GM19397 (cell line): ENCODE measurements at regions not wholly inside any gene's neighbourhood (a gene's known extent, or its start where the extent isn't known, plus 50 kb on each side); places are given as distances from the start of the nearest gene placed in this dataset.

Experiments
- ATAC-seq: cut with Tn5 transposase; IDR thresholded peaks from one replicate; pipeline ENCODE4 v1.9.1; 2021; ENCODE audit warnings: mild to moderate bottlenecking, moderate library complexity; ENCODE audit not compliant: unreplicated experiment

DNA sequence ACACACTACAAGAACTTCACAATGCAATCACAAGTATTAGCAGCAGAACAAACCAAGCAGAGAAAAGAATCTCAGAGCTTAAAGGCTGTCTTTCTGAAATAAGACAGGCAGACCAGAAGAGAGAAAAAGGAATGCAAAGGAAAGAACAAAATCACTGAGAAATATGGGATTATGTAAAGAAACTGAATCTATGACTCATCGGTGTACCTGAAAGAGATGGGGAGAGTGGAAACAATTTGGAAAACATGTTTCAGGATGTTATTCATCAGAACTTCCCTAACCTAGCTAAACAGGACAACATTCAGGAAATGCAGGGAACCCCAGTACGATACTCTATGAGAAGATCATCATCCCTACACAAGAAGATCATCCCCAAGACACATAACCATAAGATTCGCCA lies 499.0 kb upstream of the CHAC2 start:
- ATAC-seq, result no peak

DNA sequence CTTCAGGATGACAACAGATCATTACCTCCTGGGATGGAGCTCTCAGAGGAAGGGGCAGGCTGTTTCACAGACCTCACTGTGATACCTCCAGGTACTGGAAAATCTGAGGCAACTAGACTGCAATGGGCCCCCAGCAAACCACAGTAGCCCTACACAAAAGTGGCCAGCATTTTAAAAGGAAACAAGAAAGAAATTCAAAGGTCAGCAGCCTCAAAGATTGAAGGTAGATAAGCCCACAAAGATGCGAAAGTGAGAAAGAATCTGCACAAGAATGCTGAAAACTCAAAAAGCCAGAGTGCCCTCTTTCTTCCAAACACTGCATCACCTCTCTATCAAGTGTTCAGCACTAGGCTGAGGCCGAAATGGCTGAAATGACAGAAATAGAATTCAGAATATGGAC lies 499.5 kb upstream of the CHAC2 start:
- no peak for ATAC-seq

DNA sequence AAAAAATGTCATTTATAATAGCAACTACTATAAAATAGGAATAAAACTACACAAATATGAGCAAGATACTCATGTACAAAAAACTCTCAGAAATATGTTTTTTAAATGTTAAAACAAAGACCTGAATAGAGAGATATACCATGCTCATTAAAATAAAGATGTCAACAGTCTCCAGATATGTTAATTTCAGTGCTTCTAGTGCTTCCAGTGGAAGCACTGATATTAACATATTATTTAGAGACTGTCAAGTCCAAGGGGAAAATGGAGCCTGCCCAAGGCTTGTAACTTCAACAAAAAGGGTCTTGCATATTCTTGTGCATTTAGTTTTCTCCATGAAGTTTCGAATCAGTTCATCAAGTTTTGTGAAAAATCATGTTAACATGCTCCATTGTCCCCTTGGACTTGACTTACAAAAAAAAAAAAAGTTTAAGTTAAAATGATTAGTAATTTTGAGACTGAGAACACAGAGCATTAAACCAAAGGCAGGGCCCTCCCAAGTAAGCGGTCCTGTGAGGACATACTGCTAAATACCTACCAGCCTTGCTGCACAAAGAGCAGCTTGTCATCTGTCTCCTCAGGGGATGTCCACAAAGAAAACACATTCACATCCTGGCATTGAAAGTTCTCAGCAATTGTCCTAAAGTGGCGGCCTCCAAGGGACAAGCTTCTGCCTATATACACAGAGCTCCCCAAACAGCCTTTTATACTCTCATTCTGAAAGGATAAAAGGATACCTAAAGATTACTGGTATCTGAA lies 501.9 kb upstream of the CHAC2 start:
- no peak for ATAC-seq

DNA sequence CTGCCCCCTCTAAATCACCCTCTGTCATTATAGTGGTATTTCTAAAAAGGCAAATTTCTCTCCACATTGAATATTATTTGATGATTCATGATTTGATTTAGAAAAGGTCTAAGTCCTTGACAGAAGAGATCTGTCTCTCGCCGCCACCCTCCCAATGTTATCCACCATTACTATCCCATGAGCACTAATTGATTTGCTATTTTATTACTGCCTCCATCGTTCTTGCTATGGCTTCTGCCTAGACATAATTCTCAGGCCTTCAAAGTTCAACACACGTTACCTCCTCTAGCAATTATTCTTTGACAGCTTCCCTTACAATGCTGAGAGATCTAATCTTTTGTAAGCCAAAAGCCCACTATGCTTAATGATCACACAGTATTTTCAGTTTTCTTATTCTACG lies 507.0 kb upstream of the CHAC2 start:
- ATAC-seq, result no peak

DNA sequence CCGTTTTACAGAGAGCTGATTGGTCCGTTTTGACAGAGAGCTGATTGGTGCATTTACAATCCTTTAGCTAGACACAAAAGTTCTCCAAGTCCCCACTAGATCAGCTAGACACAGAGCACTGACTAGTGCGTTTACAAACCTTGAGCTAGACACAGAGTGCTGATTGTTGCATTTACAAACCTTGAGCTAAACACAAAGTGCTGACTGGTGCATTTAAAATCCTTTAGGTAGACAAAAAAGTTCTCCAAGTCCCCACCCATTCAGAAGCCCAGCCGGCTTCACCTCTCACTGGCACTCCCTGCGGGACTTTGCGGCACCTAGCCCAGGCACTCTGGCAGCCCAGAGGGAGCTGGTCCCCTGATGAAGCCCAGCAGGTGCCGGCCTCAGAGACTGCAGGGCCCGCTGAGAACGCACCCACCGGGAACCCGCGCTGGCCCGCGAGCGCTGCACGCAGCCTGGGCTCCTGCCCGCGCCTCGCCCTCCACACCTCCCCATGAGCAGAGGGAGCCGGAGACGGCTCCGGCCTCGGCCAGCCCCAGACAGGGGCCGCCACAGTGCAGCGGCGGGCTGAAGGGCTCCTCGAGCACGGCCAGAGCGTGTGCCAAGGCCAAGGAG lies 508.1 kb upstream of the CHAC2 start:
- ATAC-seq, result no peak

DNA sequence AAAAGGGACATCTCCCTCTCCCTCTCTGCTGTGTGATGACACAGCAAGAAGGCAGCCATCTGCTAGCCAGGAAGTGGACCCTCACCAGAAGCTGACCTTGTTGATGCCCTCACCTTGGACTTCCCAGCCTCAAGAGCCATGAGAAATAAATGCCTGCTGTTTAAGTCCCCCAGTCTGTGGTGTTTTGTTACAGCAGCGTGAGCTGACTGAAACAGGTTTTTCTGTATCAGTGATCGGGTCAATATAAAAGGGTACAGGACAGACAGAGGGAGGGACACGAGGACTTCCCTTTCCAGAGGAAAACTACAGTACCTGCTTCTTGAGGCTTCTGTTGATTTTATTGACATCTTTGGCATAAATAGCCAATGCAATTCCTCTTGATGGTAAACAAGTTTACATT lies 510.3 kb upstream of the CHAC2 start:
- ATAC-seq, result no peak

DNA sequence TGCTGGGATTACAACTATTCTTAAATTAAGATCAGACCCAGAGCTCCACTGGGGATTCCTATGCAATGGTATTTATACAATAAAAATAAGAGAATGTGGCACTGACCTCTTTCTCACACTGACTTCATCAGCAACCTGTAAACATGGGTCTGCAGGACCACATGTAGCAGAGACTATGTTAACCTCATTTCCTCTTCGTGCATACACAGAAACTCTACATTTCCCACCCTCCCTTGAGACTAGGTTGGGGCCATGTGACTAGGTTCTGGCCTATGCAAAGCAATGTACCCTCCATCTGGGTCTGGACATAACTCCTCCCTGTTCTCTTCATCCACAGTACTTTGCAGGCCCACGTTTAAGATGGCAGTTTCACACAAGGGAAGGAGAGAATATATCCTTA lies 514.4 kb upstream of the CHAC2 start:
- no peak for ATAC-seq

DNA sequence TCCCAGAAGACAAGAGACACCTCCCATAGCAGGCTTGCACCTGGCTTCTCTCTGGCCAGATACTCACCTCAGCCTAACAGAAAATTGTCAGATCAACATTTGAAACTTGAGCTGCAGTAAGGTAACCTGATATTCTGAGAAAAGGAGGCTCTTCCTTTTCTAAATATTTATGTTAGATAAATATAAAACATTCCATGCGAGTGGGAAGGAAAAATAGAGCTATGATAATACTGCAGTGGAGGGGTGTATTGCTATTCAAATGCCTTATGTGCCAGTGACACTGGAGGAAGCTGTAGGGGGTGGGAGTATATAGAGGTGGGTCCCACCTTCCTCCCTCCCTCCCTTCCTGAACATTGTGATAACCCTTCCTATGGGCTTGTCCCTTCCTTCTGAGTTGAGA lies 515.5 kb upstream of the CHAC2 start:
- ATAC-seq, result no peak

DNA sequence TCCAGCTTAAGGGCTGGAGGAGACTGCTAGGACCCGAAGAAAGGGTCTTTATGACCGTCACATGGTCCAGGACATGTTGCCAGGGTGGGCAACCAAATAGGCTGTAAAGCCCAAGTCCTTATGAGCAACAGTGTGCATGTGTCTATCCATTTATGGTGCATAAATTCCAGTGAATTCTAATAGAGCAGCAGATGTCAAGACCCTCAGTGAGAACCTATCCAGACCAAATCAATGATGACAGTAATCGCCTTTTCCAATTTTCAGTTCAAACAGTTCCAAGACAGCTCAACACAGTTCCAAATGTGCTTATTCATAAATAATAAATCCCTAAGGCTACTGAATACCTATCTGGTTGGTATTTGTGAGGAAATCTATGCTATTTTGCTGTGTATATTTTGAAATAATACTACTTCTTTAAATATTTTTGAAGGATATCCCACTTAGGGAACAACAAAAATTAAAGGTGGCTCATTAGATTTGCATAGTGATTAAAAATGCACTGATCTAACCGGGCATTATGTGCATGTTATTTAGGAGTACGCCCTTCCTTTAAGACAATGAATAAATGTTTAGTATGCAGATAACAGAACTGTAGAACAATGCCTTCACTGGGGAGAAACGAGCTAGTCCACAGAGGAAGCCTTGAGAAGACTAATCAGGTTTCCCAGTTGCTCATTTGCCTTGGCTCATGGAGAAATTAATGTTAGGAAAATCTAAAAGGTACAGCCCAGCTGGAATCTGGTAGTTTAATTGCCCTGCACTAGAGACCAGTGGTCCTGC lies 519.5 kb upstream of the CHAC2 start:
- no peak for ATAC-seq

DNA sequence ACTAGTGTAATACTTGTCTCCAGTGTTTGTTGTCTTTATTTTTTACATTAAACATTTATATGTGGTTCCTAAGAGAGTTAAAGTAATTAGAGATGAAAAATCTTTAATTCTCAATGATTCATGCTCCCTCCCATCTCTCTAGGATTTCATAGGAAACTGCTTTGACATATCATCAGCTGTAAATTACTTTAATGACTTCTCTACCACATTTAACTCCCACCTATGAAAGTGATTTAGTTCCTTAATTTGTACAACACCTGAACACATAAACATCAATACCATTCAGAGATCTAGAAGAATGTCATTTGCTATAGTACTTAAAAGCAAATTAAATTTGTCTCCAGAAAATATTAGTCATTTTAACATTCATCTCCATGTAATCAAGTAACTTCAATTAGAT lies 524.2 kb upstream of the CHAC2 start:
- no peak for ATAC-seq

DNA sequence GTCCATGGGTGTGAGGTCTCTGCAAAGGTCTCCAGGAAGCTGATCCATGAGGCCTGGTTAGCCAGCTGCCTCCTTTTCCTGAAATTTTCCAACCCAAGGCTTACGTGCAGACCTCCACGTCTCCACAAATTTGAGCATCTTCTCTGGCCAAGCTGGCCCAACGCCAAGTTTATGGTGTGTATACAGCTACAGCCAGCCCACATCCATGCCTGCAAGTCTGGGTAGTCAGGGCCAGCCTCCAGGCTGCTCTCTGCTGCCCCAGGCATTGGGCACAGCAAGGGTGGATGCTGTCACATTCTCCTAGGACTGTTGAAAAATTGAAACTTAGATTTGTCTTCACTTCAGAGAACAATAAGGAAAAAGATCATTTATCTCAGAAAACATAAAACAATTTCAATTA lies 525.5 kb upstream of the CHAC2 start:
- ATAC-seq, result no peak

DNA sequence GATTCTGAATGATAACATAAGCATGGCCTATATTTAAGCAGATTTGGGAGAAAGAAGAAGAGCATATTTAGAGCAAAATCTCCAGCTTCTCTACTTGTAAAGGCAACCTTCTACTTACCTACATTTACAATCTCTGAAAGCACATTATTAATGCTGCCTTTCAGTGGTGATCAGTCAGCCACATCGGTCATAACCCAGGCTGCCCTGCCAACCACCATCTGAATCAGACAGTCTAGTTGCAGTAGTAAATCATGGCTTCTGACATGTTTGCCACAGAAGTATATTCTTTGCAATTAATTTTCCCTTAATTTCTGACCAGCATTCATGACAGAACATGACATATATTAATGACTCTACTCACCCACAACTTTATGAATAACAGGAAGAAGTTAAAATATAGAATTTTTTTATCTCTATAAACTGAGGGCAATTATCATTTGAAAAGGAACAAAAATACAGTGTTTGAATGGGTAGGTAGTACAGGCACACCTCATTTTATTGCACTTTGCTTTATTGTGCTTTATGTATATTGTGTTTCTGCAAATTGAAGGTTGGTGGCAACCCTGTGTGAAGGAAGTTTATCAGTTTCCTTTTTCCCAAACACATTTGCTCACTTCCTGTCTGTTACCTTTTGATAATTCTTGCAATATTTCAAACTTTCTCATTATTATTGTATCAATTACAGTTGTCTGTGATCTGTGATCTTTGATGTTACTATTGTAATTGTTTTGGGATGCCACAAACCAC lies 531.6 kb upstream of the CHAC2 start:
- ATAC-seq, result no peak

DNA sequence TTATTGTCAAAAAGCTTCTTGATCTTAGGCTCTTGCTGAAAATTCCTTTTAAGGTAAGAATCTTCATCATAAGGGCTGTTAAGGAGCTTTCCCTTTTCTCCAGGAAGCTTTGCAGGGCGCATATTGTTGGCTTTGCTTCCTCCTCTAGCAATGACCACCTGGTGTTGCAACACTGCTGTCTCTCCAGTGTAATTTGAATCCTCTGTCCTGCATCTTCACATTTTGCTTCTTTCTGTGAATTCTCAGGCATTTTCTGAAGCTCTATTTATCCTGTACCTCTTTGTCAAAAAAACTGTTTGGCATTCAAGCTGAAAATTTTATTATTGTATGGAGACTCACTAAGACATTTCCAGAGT lies 533.1 kb upstream of the CHAC2 start:
- ATAC-seq, result no peak

DNA sequence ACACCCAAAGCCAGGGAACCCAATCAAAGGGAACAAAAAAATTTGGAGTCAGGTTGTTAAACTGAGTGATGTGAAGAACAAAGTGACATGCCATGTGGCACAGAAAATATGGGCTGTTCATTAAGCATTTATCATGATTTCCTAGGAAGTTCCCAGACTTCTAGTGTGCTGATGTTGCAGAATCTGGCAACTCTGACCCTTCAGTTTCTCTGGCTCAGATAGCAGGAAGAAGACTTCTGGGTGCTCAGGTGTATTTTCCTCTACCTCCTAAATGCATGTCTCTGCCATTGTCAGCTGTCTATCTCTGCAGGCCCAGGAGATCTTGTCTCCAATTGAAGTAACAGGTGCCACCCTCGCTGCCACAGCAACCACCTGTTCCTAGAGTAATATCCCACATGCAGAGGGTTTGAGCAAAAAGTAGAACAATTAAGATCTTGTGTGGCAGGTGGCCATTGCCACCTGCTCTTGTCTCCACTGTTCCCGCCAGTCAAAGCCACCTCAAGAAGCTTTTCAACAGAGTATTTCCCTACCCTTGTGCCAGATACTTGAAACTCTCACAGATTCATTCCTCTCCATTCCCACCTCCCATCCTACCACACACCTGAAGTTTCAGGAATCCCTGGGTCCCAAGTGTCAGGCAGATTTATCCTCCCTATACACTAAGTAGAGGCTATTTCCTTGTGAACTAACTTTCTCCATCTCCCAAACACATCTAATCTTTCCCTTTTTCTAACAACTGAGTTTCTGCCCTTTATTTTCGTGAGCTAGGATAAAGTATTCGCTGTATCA lies 533.7 kb upstream of the CHAC2 start:
- ATAC-seq, result no peak

DNA sequence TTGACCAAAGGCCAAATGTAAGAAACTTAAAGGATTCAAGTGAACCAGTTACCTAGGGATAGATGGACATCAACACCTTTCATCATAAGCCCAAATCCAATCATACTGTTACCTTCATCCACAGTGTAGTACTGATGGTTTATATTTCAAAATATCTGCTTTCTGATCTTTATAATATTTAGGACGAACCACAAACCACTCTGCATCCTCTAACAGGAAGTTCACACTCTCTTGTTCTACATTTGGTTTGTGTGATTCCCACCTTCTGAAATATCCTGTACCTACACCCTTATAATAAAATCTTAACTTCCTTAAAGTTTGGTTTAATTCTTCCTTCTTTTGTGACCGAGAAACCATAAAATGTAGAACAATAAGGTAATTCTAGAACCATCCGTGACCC lies 535.7 kb upstream of the CHAC2 start:
- ATAC-seq, result no peak

DNA sequence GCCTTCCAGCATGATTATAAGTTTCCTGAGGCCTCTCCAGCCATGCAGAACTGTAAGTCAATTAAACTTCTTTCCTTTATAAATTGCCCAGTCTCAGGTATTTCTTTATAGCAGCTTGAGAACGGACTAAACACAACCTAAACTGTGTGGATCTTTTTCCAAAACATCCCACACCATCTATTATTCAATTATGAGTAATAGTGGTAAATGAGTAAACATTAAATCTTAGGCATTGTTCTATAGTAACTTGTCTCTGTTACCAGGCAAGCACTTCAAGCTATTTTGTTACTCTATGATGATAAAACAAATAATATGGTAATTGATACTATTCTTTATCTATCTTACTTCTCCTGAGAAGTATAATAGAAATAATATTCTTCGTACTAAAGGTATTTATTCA lies 536.9 kb upstream of the CHAC2 start:
- no peak for ATAC-seq

DNA sequence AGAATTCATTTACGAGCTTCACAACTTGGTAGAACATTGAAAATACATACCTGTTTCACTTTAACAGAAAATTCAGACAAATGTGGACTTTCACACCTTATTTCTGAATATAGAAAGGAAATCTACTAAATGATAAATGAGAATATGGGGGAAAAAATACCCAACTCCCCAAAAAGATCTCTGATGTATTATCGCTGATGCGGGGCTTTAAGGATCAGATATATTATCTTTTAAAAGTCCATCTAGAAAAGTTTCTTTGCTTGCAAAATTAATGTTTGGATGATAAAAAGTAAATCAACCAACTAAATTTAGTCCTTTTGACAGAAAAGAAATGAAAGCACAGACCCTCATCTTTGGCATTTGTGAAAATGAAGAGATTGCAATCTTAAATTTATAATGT lies 540.1 kb upstream of the CHAC2 start:
- ATAC-seq, result no peak

DNA sequence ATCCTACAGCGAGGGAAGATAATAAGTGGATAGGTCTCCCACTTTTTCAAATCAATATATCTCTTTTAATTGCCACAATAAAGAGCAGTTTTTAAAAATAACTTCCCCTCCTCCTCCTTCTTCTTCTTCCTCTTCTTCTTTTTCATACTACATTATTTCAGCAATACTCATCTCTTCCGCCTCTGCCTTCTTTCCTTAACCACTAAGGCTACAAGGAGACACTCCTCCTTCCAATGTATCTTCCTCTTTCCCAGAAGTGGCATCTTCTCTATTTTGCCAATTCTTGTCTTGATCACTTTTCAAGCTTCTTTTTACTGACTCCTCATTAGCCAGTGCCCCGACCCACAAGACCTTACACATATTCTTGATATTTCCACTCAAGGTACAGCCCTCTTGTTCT lies 546.6 kb upstream of the CHAC2 start:
- no peak for ATAC-seq

DNA sequence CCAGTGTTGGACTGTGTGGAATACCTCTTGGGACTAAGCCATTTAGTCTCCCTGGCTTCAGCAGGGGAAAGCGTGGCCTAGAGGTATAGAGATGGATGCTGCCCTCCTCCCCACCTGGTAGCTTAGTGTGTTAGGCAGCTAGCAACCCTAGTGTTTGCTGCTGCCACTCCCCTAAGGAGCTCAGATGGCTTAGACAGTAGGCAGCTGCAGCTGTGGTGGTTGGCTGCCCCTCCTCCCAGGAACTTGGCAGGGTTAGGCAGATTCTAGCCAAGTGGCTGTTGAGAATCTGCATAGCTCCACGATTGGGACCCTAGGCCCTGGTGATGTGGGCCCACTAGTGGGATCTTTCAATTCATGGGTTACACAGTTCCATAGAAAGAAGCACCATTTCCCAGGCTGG lies 550.4 kb upstream of the CHAC2 start:
- ATAC-seq, result no peak

DNA sequence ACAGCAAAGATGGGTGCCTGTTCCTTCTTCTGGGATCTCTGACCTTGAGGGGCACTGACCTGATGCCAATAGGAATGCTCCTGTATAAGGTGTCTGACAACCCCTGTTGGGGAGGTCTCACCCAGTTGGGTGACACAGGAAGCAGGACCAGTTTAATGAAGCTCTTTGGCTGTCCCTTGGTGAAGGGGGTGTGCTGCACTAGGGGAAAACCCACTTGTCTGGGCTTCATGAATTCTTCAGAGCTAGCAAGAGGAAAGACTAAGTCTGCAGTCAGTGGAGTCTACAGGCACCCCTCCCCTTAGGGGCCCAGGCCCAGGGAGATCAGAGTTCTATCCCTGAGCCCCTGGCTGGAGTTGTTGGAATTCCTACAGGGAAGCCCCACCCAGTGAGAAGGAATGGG lies 550.8 kb upstream of the CHAC2 start:
- ATAC-seq, result no peak

DNA sequence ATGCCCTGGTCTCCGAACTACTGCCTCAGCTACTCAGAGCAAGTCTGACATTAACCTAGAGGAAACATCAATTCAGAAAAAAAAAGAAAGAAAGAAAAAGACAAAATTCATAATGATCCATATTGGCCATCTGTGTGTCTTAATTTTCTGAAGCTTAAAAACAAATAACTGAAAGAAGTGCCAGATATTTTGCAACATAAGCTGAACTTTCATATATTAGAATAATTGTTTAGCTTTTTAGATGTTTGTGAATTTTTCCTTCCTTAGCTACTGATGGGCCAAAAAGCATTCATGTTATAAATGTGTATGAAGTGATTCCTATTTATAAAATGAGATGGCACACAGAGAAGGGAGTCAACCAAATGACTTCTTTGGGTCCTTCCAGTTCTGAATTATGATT lies 555.0 kb upstream of the CHAC2 start:
- ATAC-seq, result no peak
